Prostate gland (tissue), 2 donors: ENCODE measurements at regions not wholly inside any gene's neighbourhood (a gene's known extent, or its start where the extent isn't known, plus 50 kb on each side); places are given as distances from the start of the nearest gene placed in this dataset.

ENCODE experiments used
- CTCF ChIP-seq, 4 experiments: fragments of 200-600 bp in 2 of 4; fragments of 450-650 bp in 2 of 4; sonication (generic) in 2 of 4; IDR thresholded peaks; 1 replicate in 3 of 4; 2 replicates in 1 of 4; pipeline ENCODE4 v1.5.1; 2016 to 2019; ENCODE audit warnings: antibody characterized with exemption in 4 of 4, mild to moderate bottlenecking in 2 of 4, moderate library complexity in 2 of 4
- POLR2A ChIP-seq: fragments of 450-650 bp; IDR thresholded peaks from one replicate; pipeline ENCODE4 v1.6.1; 2016; ENCODE audit warnings: antibody characterized with exemption, mild to moderate bottlenecking
- POLR2AphosphoS5 ChIP-seq: sonication (generic); formaldehyde crosslinking; IDR thresholded peaks from one replicate; pipeline ENCODE4 v1.6.1; 2017; ENCODE audit warnings: antibody characterized with exemption

- TF ChIP-seq CTCF (IDR thresholded peaks at IDR 0.05) (no peak), POLR2AphosphoS5 (no peak), POLR2A (no peak)
Observed at GRCh38 chr4:54937501-54937900, 187.9 kb downstream of the KDR start.
